Mesothelial cell of epicardium (in vitro differentiated cells): ENCODE measurements at regions not wholly inside any gene's neighbourhood (a gene's known extent, or its start where the extent isn't known, plus 50 kb on each side); places are given as distances from the start of the nearest gene placed in this dataset.

Experiments
- DNase-seq, 2 experiments: peaks; one replicate each; pipeline ENCODE4 v3.0.0; 2021; ENCODE audit warnings: low spot score in 2 of 2; ENCODE audit not compliant: unreplicated experiment in 2 of 2
- H3K27ac Mint-ChIP-seq: 2 replicates; pipeline ENCODE4 v1.8.0; 2021; ENCODE audit warnings: mixed read lengths
- H3K27me3 Mint-ChIP-seq: 2 replicates; pipeline ENCODE4 v1.8.0; 2021; ENCODE audit warnings: low read depth, mixed read lengths
- H3K36me3 Mint-ChIP-seq: 2 replicates; pipeline ENCODE4 v1.8.0; 2021; ENCODE audit warnings: mixed read lengths
- H3K4me1 Mint-ChIP-seq: 2 replicates; pipeline ENCODE4 v1.8.0; 2021; ENCODE audit warnings: mixed read lengths
- H3K4me3 Mint-ChIP-seq: 2 replicates; pipeline ENCODE4 v1.8.0; 2021; ENCODE audit warnings: mild to moderate bottlenecking, moderate library complexity, mixed read lengths
- H3K9me3 Mint-ChIP-seq: 2 replicates; pipeline ENCODE4 v1.8.0; 2021; ENCODE audit warnings: mixed read lengths
- TF ChIP-seq, protein P1 (sequence below): fragments of 200-600 bp; sonication (generic); IDR thresholded peaks from one replicate; pipeline ENCODE4 v1.5.0; 2021; ENCODE audit warnings: antibody characterized with exemption; ENCODE audit not compliant: unreplicated experiment

DNA sequence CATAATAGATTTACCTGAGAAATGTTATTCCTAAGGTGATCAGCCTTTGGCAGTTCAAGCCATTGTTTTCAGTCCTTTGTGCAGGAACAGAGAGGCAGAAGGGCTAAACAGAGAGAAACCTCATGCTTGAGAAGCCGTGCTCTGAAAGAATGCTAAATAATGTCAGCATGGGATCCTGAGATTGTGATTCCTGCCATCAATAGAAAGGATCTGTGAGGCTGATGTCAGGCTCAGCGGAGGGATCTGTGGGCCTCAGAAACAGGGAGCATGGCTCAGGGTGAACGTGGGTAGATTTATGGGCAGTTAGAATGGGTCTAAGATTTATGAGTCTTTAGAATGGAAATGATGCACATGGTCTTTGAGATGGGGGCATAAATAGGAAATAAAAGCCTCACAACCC, 439.2 kb upstream of the IGFBP3 start:
- H3K27me3 Mint-ChIP-seq: no peaks in the 10 kb centered on the region
- H3K27ac Mint-ChIP-seq: no peak overlapping the region
- TF ChIP-seq, protein P1, sequence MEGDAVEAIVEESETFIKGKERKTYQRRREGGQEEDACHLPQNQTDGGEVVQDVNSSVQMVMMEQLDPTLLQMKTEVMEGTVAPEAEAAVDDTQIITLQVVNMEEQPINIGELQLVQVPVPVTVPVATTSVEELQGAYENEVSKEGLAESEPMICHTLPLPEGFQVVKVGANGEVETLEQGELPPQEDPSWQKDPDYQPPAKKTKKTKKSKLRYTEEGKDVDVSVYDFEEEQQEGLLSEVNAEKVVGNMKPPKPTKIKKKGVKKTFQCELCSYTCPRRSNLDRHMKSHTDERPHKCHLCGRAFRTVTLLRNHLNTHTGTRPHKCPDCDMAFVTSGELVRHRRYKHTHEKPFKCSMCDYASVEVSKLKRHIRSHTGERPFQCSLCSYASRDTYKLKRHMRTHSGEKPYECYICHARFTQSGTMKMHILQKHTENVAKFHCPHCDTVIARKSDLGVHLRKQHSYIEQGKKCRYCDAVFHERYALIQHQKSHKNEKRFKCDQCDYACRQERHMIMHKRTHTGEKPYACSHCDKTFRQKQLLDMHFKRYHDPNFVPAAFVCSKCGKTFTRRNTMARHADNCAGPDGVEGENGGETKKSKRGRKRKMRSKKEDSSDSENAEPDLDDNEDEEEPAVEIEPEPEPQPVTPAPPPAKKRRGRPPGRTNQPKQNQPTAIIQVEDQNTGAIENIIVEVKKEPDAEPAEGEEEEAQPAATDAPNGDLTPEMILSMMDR: no peak
- DNase-seq: no peak
- no peak overlapping the region for H3K4me3 Mint-ChIP-seq
- H3K4me1 Mint-ChIP-seq: peaks cover 19% of the 10 kb centered on the region
- peaks cover 9% of the 10 kb centered on the region for H3K9me3 Mint-ChIP-seq
- H3K36me3 Mint-ChIP-seq: peaks cover under 1% of the 10 kb centered on the region

DNA sequence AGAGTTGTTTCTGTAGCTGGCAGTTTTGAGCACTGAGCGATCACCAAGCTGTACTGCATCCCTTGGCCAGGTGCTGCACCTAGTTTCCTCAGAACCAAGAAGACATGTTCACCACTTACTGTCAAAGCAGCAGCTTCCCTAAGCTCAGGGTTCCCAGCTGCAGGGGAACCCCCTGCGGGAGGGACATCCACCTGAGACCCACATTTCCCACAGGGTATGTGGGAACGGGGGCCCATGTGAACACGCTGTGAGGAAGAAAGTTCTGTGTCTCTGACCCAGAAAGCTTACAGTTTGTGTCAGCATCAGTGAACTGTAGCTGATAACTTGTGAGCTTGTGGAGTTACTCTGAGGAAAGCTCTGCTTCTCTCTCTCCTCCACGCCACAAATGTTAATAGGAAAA, 436.8 kb upstream of the IGFBP3 start:
- peaks cover 17% of the 10 kb centered on the region for H3K4me1 Mint-ChIP-seq
- peaks cover 12% of the 10 kb centered on the region for H3K9me3 Mint-ChIP-seq
- TF ChIP-seq, protein P1: no peak
- peaks cover 6% of the 10 kb centered on the region for H3K36me3 Mint-ChIP-seq
- no peak overlapping the region for H3K27ac Mint-ChIP-seq
- H3K4me3 Mint-ChIP-seq: no peak overlapping the region
- H3K27me3 Mint-ChIP-seq: no peaks in the 10 kb centered on the region
- no peak for DNase-seq

DNA sequence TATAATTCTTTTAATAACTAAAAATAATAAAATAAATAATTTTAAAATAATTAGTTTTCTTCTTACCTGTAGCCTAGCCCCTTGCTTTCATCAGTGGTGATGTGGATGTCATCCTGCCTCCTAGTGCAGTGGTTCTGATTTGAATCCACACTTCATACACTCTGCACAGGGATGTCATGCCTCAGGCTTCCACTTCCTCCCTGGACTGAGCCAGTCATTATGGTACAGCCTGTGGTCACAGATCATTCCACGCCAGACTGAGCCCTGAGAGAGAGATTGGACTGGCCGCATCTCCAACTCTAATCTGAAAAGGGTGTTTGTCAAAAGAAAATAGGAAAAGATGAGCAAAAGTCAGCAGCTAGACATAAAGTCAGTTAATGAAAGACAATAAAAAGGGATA, 436.2 kb upstream of the IGFBP3 start:
- H3K4me1 Mint-ChIP-seq: peaks cover 21% of the 10 kb centered on the region
- H3K27ac Mint-ChIP-seq: no peak overlapping the region
- H3K27me3 Mint-ChIP-seq: no peaks in the 10 kb centered on the region
- H3K4me3 Mint-ChIP-seq: no peak overlapping the region
- H3K36me3 Mint-ChIP-seq: peaks cover 6% of the 10 kb centered on the region
- DNase-seq: no peak
- peaks cover 12% of the 10 kb centered on the region for H3K9me3 Mint-ChIP-seq
- TF ChIP-seq, protein P1: no peak

DNA sequence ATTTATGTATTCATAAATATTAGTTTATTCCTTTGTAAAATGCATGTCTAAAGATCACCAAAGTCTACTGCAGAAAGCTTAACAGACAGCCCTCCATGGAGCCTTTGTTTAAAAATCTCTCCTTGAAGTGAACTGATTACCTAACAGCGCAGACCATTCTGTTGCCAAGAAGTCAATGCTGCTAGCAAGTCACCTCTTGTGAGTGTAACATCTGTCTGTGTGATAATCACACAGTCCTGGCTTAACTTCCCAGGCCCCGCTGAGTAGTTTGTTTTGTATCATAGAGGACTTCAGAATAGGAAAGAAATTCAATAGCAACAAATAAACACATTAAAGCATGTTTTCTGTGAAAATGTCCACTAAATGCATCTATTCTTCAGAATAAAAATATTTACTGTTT, 435.3 kb upstream of the IGFBP3 start:
- TF ChIP-seq, protein P1: no peak
- H3K27ac Mint-ChIP-seq: no peak overlapping the region
- peaks cover 29% of the 10 kb centered on the region for H3K4me1 Mint-ChIP-seq
- H3K27me3 Mint-ChIP-seq: no peaks in the 10 kb centered on the region
- DNase-seq: no peak
- H3K36me3 Mint-ChIP-seq: peaks cover 6% of the 10 kb centered on the region
- no peak overlapping the region for H3K4me3 Mint-ChIP-seq
- peaks cover 12% of the 10 kb centered on the region for H3K9me3 Mint-ChIP-seq

DNA sequence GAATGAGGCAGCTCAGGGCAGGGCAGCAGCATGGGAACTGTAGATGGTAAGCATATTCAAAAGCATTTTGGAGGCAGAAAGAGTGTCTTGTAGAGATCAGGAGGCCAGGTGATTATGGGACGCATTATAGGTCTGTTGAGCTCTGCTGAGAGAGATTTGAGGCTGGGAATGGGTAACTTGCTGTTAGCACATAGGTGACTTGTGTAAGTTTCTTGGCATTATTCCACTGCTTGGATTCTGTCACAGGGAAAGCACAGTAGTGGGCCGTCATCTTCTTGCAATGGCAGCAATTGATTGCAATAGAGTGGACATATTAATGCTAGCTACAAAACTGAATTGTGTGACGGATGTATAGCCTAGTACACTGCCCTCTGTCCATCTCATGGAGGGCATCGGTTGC, 434.3 kb upstream of the IGFBP3 start:
- H3K27me3 Mint-ChIP-seq: no peaks in the 10 kb centered on the region
- peaks cover 33% of the 10 kb centered on the region for H3K4me1 Mint-ChIP-seq
- TF ChIP-seq, protein P1: no peak
- no peak for DNase-seq
- peaks cover 6% of the 10 kb centered on the region for H3K36me3 Mint-ChIP-seq
- H3K9me3 Mint-ChIP-seq: peaks cover 12% of the 10 kb centered on the region
- H3K4me3 Mint-ChIP-seq: no peak overlapping the region
- H3K27ac Mint-ChIP-seq: peak overlapping the region; percentile 40
